Memory B cell (primary cell): ENCODE measurements at regions not wholly inside any gene's neighbourhood (a gene's known extent, or its start where the extent isn't known, plus 50 kb on each side); places are given as distances from the start of the nearest gene placed in this dataset.
A peak's percentile ranks its signal among the peaks of the same experiment; 100 is the strongest.

Experiments used
- ATAC-seq: fragments of 150-1000 bp; cut with Tn5 transposase; 2 replicates; pipeline ENCODE4 v1.10.0; 2021; ENCODE audit warnings: low read depth, mild to moderate bottlenecking, moderate library complexity
- DNase-seq, 2 donors: peaks; one replicate each; pipeline ENCODE4 v3.0.0; 2022; ENCODE audit warnings: low spot score in 2 of 2
- H3K27ac Mint-ChIP-seq: one replicate; pipeline ENCODE4 v1.8.0; 2022; ENCODE audit warnings: mild to moderate bottlenecking, moderate library complexity, mixed read lengths
- H3K27me3 Mint-ChIP-seq: one replicate; pipeline ENCODE4 v1.8.0; 2022; ENCODE audit warnings: mixed read lengths
- H3K36me3 Mint-ChIP-seq: one replicate; pipeline ENCODE4 v1.8.0; 2022; ENCODE audit warnings: mild to moderate bottlenecking, mixed read lengths
- H3K4me1 Mint-ChIP-seq: one replicate; pipeline ENCODE4 v1.8.0; 2022; ENCODE audit warnings: mixed read lengths
- H3K4me3 Mint-ChIP-seq: one replicate; pipeline ENCODE4 v1.8.0; 2022; ENCODE audit warnings: mild to moderate bottlenecking, moderate library complexity, mixed read lengths
- H3K9me3 Mint-ChIP-seq: one replicate; pipeline ENCODE4 v1.8.0; 2022; ENCODE audit warnings: mixed read lengths

DNA sequence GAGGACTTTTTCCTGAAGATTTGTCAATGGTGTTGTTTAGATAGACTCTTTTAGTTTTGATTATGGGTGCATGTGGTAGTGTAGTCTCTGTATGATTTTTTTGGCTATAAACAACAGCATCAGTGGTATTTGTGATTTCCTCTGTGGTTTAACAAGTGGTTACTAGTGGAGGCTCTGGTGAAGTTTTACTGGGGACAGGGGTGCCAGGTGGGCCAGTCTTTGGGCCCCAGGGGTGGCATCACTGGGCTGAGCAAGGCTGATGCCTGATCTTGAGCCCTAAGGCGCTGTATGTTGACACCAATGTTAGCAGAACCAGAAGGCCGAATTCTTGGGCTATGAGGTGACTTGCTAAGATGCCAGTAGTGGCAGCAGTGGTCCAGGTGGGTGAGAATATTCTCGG lies 811.4 kb downstream of the DACH1 start:
- Mint-ChIP-seq H3K4me1 (no peaks in the 10 kb centered on the region), H3K27ac (no peak overlapping the region), H3K36me3 (no peaks in the 10 kb centered on the region), H3K4me3 (no peak overlapping the region), H3K9me3 (peaks cover 6% of the 10 kb centered on the region), H3K27me3 (no peaks in the 10 kb centered on the region)
- ATAC-seq = no peak
- no peak for DNase-seq

DNA sequence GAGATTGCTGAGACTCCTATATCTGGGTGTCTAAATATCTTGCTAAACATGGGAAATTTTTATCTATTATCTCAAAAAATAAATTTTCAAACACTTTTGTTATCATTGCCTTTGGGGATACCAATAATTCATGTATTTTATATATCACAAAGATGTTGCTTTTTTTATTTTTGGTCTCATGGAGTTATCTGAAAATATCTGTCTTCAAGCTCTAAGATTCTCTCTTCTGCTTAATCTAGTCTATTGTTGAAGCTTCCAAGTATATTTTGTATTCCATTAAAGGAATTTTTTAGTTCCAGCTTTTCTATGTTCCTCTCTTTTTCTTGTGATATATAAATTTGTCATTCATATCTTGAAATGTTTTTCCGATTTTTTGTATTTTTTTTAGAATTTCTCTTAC lies 812.0 kb downstream of the DACH1 start:
- DNase-seq = no peak
- Mint-ChIP-seq H3K27me3 (no peaks in the 10 kb centered on the region), H3K4me3 (no peak overlapping the region), H3K4me1 (no peaks in the 10 kb centered on the region), H3K36me3 (no peaks in the 10 kb centered on the region), H3K9me3 (peaks cover 6% of the 10 kb centered on the region), H3K27ac (no peak overlapping the region)
- ATAC-seq = no peak

- no peak for ATAC-seq
- Mint-ChIP-seq H3K27me3 (no peaks in the 10 kb centered on the region), H3K4me1 (no peaks in the 10 kb centered on the region), H3K4me3 (no peak overlapping the region), H3K9me3 (peaks cover 8% of the 10 kb centered on the region), H3K27ac (no peak overlapping the region), H3K36me3 (no peaks in the 10 kb centered on the region)
- DNase-seq = no peak
Measured at GRCh38 chr13:71054358-71054757, 812.6 kb downstream of the DACH1 start.

DNA sequence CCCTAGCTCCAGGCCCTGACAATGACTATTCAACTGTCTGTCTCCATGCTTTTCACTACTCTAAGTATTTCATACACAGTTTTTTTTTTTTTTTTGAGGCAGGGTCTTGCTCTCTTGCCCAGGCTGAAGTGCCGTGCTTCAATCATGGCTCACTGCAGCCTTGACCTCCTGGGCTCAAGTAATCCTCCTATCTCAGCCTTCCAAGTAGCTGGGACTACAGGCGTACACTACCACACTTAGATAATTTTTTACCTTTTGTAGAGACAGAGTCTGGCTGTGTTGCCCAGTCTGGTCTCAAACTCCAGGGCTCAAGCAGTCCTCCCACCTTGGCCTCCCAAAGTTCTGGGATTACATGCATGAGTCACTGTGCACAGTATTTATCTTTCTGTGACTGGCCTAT lies 815.4 kb downstream of the DACH1 start:
- Mint-ChIP-seq H3K4me1 (no peaks in the 10 kb centered on the region), H3K9me3 (peaks cover 13% of the 10 kb centered on the region)

GRCh38 chr13:71046360-71047079 lies 820.5 kb downstream of the DACH1 start:
- no peak for ATAC-seq
- Mint-ChIP-seq H3K27ac (no peak overlapping the region), H3K4me1 (no peaks in the 10 kb centered on the region), H3K27me3 (no peaks in the 10 kb centered on the region), H3K9me3 (peaks cover 12% of the 10 kb centered on the region), H3K4me3 (no peak overlapping the region), H3K36me3 (no peaks in the 10 kb centered on the region)
- DNase-seq = no peak

More for the DNA sequence above, 815.4 kb downstream of the DACH1 start:
- ATAC-seq (no peak), DNase-seq (no peak)
- Mint-ChIP-seq H3K27me3 (no peaks in the 10 kb centered on the region), H3K4me3 (no peak overlapping the region), H3K27ac (no peak overlapping the region), H3K36me3 (no peaks in the 10 kb centered on the region)

DNA sequence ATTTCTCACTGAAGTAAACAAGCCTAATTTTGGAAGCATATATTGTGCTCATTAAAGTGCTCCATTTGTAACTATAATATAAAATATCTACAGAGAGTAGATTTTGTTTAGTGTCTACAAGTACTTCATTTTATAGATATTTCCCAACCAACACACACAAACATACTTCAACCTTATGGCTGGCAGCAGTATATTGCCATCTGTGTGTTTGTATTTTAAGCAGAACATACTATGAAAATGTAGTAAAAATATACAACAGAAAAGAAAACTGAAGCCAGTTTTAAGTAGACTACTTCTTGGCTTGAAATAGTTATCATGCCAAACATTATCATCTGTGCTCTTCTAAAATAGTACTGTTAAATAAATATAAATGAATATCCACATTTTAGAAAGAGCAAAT lies 821.9 kb downstream of the DACH1 start:
- peaks cover 10% of the 10 kb centered on the region for H3K9me3 Mint-ChIP-seq

GRCh38 chr13:71039440-71039839 lies 827.6 kb downstream of the DACH1 start:
- no peak for ATAC-seq
- Mint-ChIP-seq H3K27ac (no peak overlapping the region), H3K36me3 (no peaks in the 10 kb centered on the region), H3K27me3 (no peaks in the 10 kb centered on the region), H3K4me1 (no peaks in the 10 kb centered on the region), H3K9me3 (peaks cover 5% of the 10 kb centered on the region), H3K4me3 (no peak overlapping the region)
- DNase-seq = no peak

More for the DNA sequence above, 821.9 kb downstream of the DACH1 start:
- Mint-ChIP-seq H3K27me3 (no peaks in the 10 kb centered on the region), H3K27ac (no peak overlapping the region), H3K4me1 (no peaks in the 10 kb centered on the region), H3K36me3 (no peaks in the 10 kb centered on the region), H3K4me3 (no peak overlapping the region)
- ATAC-seq (no peak), DNase-seq (no peak)

- H3K36me3 Mint-ChIP-seq = no peaks in the 10 kb centered on the region
- ATAC-seq = no peak
Measured at GRCh38 chr13:71034018-71034417, 833.0 kb downstream of the DACH1 start.

DNA sequence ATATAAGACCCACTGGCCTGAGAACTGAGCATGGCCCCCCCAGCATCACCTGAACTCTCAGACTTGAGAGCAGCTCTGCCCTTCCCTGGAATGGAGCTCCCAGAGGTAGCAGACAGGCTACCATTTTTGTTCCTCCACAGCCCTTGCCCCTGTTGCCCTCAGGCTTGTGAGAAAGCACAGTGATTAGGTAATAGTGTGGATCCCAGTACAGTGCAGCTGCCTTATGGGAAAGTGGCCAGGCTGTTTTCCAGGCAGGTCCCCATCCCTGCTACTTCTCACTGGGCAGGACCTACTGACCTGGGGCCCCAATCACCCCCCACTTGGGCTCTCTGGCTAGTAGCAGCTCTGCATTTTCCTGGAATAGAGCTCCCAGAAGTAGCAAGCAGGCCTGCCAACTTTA lies 834.0 kb downstream of the DACH1 start:
- Mint-ChIP-seq H3K9me3 (peaks cover 5% of the 10 kb centered on the region), H3K27me3 (no peaks in the 10 kb centered on the region), H3K4me1 (no peaks in the 10 kb centered on the region), H3K36me3 (no peaks in the 10 kb centered on the region), H3K27ac (no peak overlapping the region), H3K4me3 (no peak overlapping the region)
- DNase-seq (no peak), ATAC-seq (no peak)

More at GRCh38 chr13:71034018-71034417, 833.0 kb downstream of the DACH1 start:
- H3K27me3 Mint-ChIP-seq = no peaks in the 10 kb centered on the region
- DNase-seq = no peak
- peaks cover 4% of the 10 kb centered on the region for H3K9me3 Mint-ChIP-seq
- H3K4me3 Mint-ChIP-seq = no peak overlapping the region
- H3K4me1 Mint-ChIP-seq = no peaks in the 10 kb centered on the region
- H3K27ac Mint-ChIP-seq = no peak overlapping the region

GRCh38 chr13:71030784-71031183 lies 836.2 kb downstream of the DACH1 start:
- Mint-ChIP-seq H3K9me3 (peaks cover 8% of the 10 kb centered on the region), H3K27ac (no peak overlapping the region), H3K4me3 (no peak overlapping the region), H3K36me3 (no peaks in the 10 kb centered on the region), H3K4me1 (no peaks in the 10 kb centered on the region), H3K27me3 (no peaks in the 10 kb centered on the region)
- ATAC-seq (no peak), DNase-seq (no peak)

- Mint-ChIP-seq H3K4me1 (no peaks in the 10 kb centered on the region), H3K36me3 (no peaks in the 10 kb centered on the region), H3K4me3 (no peak overlapping the region), H3K27me3 (no peaks in the 10 kb centered on the region), H3K9me3 (peaks cover 8% of the 10 kb centered on the region), H3K27ac (no peak overlapping the region)
- no peak for ATAC-seq
- DNase-seq = no peak
Measured at GRCh38 chr13:71028884-71029283, 838.1 kb downstream of the DACH1 start.

DNA sequence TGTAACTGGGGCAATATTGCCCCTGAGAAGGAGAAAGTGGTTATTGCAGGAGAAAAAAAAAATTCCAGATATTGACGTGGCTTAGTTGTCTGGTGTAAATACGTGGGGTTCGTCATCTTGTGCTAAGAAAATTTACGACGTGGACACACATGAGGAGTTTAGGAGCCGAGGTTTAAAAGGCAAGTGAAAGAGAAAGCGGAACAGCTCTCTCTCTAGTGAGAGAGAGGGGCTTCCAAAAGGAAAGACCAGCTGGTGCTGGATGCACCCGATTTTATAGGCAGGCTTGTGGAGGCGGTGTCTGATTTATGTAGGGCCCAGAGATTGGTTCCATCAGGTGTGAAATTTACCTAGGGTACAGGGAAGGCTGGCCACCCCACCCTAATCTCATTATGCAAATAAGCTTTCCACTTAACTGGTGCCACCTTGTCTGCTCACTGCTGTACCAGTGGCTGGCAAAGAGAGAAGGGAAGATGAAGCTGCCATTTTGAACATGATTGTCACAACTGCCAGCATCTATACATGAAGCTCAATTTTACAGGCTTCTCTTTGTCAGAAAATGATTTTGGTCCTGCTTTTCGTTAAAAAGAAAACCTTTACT lies 845.1 kb downstream of the DACH1 start:
- H3K4me3 Mint-ChIP-seq = peak overlapping the region; percentile 22
- DNase-seq (no peak), ATAC-seq (peak; percentile 54)
- no peak overlapping the region for H3K27ac Mint-ChIP-seq
- H3K36me3 Mint-ChIP-seq = no peaks in the 10 kb centered on the region
- H3K27me3 Mint-ChIP-seq = no peaks in the 10 kb centered on the region
- peaks cover 9% of the 10 kb centered on the region for H3K9me3 Mint-ChIP-seq
- H3K4me1 Mint-ChIP-seq = no peaks in the 10 kb centered on the region

- no peak for DNase-seq
- Mint-ChIP-seq H3K9me3 (peaks cover 7% of the 10 kb centered on the region), H3K27me3 (no peaks in the 10 kb centered on the region), H3K4me1 (no peaks in the 10 kb centered on the region), H3K36me3 (no peaks in the 10 kb centered on the region), H3K27ac (no peak overlapping the region), H3K4me3 (no peak overlapping the region)
- no peak for ATAC-seq
Measured at GRCh38 chr13:71018995-71019394, 848.0 kb downstream of the DACH1 start.

GRCh38 chr13:71018544-71018943 lies 848.5 kb downstream of the DACH1 start:
- Mint-ChIP-seq H3K9me3 (peaks cover 7% of the 10 kb centered on the region), H3K27me3 (no peaks in the 10 kb centered on the region), H3K4me3 (no peak overlapping the region), H3K27ac (no peak overlapping the region), H3K4me1 (no peaks in the 10 kb centered on the region), H3K36me3 (no peaks in the 10 kb centered on the region)
- DNase-seq (no peak), ATAC-seq (no peak)

- Mint-ChIP-seq H3K27me3 (no peaks in the 10 kb centered on the region), H3K27ac (no peak overlapping the region), H3K36me3 (no peaks in the 10 kb centered on the region), H3K4me1 (no peaks in the 10 kb centered on the region), H3K4me3 (no peak overlapping the region), H3K9me3 (peaks cover 7% of the 10 kb centered on the region)
- ATAC-seq (no peak), DNase-seq (no peak)
Measured at GRCh38 chr13:71017607-71018006, 849.4 kb downstream of the DACH1 start.
